ENCODE measurements at regions not wholly inside any gene's neighbourhood (a gene's known extent, or its start where the extent isn't known, plus 50 kb on each side); places are given as distances from the start of the nearest gene placed in this dataset.

GRCh38 chr3:28590860-28591259 lies 242.2 kb upstream of the AZI2 start:
- TF ChIP-seq, protein P1, sequence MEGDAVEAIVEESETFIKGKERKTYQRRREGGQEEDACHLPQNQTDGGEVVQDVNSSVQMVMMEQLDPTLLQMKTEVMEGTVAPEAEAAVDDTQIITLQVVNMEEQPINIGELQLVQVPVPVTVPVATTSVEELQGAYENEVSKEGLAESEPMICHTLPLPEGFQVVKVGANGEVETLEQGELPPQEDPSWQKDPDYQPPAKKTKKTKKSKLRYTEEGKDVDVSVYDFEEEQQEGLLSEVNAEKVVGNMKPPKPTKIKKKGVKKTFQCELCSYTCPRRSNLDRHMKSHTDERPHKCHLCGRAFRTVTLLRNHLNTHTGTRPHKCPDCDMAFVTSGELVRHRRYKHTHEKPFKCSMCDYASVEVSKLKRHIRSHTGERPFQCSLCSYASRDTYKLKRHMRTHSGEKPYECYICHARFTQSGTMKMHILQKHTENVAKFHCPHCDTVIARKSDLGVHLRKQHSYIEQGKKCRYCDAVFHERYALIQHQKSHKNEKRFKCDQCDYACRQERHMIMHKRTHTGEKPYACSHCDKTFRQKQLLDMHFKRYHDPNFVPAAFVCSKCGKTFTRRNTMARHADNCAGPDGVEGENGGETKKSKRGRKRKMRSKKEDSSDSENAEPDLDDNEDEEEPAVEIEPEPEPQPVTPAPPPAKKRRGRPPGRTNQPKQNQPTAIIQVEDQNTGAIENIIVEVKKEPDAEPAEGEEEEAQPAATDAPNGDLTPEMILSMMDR (IDR thresholded peaks at IDR 0.05; ENCODE audit: control extremely low read depth, extremely low read depth, low read depth, missing control alignments), result no peak
- ChIA-PET CTCF (interaction anchor here (1.0 kb wide), 1 partner anchor 77 kb away, joined by 3 read pairs; no protein-coding TSS in a partner anchor), POLR2A (no interaction called here)
- DNase-seq (ENCODE audit: extremely low spot score), result no peak

GRCh38 chr3:28595372-28595771 lies 246.7 kb upstream of the AZI2 start:
- DNase-seq (ENCODE audit: extremely low spot score), result no peak
- CTCF ChIA-PET, result interaction anchor here (1.0 kb wide), 1 partner anchor 27 kb away, joined by 4 read pairs; no protein-coding TSS in a partner anchor
- TF ChIP-seq, protein P1 (IDR thresholded peaks at IDR 0.05; ENCODE audit: control extremely low read depth, extremely low read depth, low read depth, missing control alignments), result no peak
- POLR2A ChIA-PET, result no interaction called here

DNA sequence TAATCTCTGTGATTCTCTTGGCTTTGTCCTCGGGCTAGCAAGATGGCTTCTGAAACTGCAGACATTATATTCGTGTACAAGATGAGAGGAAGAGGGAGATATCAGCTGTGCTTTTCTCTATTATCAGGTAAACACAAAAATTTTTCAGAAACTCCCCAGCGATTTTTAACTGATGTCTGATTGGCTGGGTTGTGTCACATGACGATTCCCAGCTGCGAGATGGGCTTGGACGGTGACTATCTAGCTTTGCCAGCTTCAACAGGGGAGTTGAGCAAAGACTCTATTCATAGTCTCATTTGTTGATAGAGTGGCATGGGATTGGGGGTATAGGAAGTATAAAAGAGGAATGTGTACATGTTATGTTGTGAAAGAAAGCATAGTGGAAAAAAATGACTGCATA lies 248.8 kb upstream of the AZI2 start:
- CTCF ChIA-PET, result no interaction called here

GRCh38 chr3:28598165-28598564 lies 249.5 kb upstream of the AZI2 start:
- DNase-seq (ENCODE audit: extremely low spot score), result no peak
- ChIA-PET POLR2A (no interaction called here), CTCF (interaction anchor here (1.0 kb wide), 1 partner anchor 14 kb away, joined by 3 read pairs; no protein-coding TSS in a partner anchor)
- TF ChIP-seq, protein P1 (IDR thresholded peaks at IDR 0.05; ENCODE audit: control extremely low read depth, extremely low read depth, low read depth, missing control alignments), result no peak

More for the DNA sequence above, 248.8 kb upstream of the AZI2 start:
- TF ChIP-seq, protein P1 (IDR thresholded peaks at IDR 0.05; ENCODE audit: control extremely low read depth, extremely low read depth, low read depth, missing control alignments), result no peak
- POLR2A ChIA-PET, result no interaction called here
- DNase-seq (ENCODE audit: extremely low spot score), result no peak

- CTCF ChIA-PET, result interaction anchor here (1.2 to 1.9 kb wide), 3 partner anchors 10 to 1926 kb away, joined by 3 to 5 read pairs (median 3); no protein-coding TSS in a partner anchor
- POLR2A ChIA-PET, result no interaction called here
- DNase-seq (ENCODE audit: extremely low spot score), result no peak
- TF ChIP-seq, protein P1 (IDR thresholded peaks at IDR 0.05; ENCODE audit: control extremely low read depth, extremely low read depth, low read depth, missing control alignments), result no peak
Observed at GRCh38 chr3:28601291-28601690, 252.7 kb upstream of the AZI2 start.

- TF ChIP-seq, protein P1 (IDR thresholded peaks at IDR 0.05; ENCODE audit: control extremely low read depth, extremely low read depth, low read depth, missing control alignments), result no peak
- CTCF ChIA-PET, result interaction anchor here (1.0 to 2.6 kb wide), 4 partner anchors 8 to 59 kb away, joined by 3 to 11 read pairs (median 3); no protein-coding TSS in a partner anchor
- no peak for DNase-seq (ENCODE audit: extremely low spot score)
- POLR2A ChIA-PET, result no interaction called here
Observed at GRCh38 chr3:28606283-28606682, 257.7 kb upstream of the AZI2 start.
